GM13976 (cell line): ENCODE measurements at regions not wholly inside any gene's neighbourhood (a gene's known extent, or its start where the extent isn't known, plus 50 kb on each side); places are given as distances from the start of the nearest gene placed in this dataset.

Source experiments
- DNase-seq: peaks from one replicate; pipeline ENCODE4 v3.0.0; 2012; ENCODE audit warnings: low spot score
- CTCF ChIP-seq: IDR thresholded peaks from 2 replicates; pipeline ENCODE4 v1.5.1; 2012; ENCODE audit warnings: borderline replicate concordance, mild to moderate bottlenecking; ENCODE audit not compliant: insufficient read depth; ENCODE audit errors: extremely low read depth, missing control alignments, control extremely low read depth
- in situ Hi-C: fragments of 300-500 bp; cut with MboI; formaldehyde crosslinking; loops from one replicate; pipeline ENCODE4 v1.12.0; 2022; ENCODE audit warnings: low sequenced_read_pairs, mixed read lengths, inconsistent platforms; ENCODE audit not compliant: unreplicated experiment

GRCh38 chr5:61635271-61635670, 303.2 kb downstream of the ZSWIM6 start:
- in situ Hi-C loops, result no loop called here
- no peak for TF ChIP-seq CTCF
- DNase-seq, result no peak

- in situ Hi-C loops, result no loop called here
- no peak for DNase-seq
- TF ChIP-seq CTCF, result no peak
Observed at GRCh38 chr5:61637566-61637965, 305.5 kb downstream of the ZSWIM6 start.

GRCh38 chr5:61638476-61638875, 306.4 kb downstream of the ZSWIM6 start:
- in situ Hi-C loops, result no loop called here

GRCh38 chr5:61640179-61641021, 308.3 kb downstream of the ZSWIM6 start:
- in situ Hi-C loops, result no loop called here
- TF ChIP-seq CTCF, result no peak
- DNase-seq, result no peak

More at GRCh38 chr5:61638476-61638875, 306.4 kb downstream of the ZSWIM6 start:
- no peak for DNase-seq
- TF ChIP-seq CTCF, result no peak

GRCh38 chr5:61641748-61642565, 309.9 kb downstream of the ZSWIM6 start:
- no peak for DNase-seq
- no peak for TF ChIP-seq CTCF
- in situ Hi-C loops, result no loop called here

GRCh38 chr5:61647672-61648071, 315.6 kb downstream of the ZSWIM6 start:
- DNase-seq, result no peak
- no peak for TF ChIP-seq CTCF
- in situ Hi-C loops, result no loop called here
